Type B pancreatic cell (in vitro differentiated cells): ENCODE measurements at regions not wholly inside any gene's neighbourhood (a gene's known extent, or its start where the extent isn't known, plus 50 kb on each side); places are given as distances from the start of the nearest gene placed in this dataset.

Experiments
- DNase-seq: peaks from one replicate; pipeline ENCODE4 v3.0.0; 2021; ENCODE audit warnings: mixed read lengths; ENCODE audit not compliant: unreplicated experiment; ENCODE audit errors: extremely low spot score
- H3K27ac Mint-ChIP-seq: 2 replicates; pipeline ENCODE4 v1.8.0; 2021; ENCODE audit warnings: mild to moderate bottlenecking, mixed read lengths
- H3K27me3 Mint-ChIP-seq: 2 replicates; pipeline ENCODE4 v1.8.0; 2021; ENCODE audit warnings: mixed read lengths
- H3K36me3 Mint-ChIP-seq: 2 replicates; pipeline ENCODE4 v1.8.0; 2021; ENCODE audit warnings: mixed read lengths
- H3K4me1 Mint-ChIP-seq: one replicate; pipeline ENCODE4 v1.8.0; 2021; ENCODE audit warnings: mixed read lengths; ENCODE audit not compliant: unreplicated experiment
- H3K4me3 Mint-ChIP-seq: 2 replicates; pipeline ENCODE4 v1.8.0; 2021; ENCODE audit warnings: mild to moderate bottlenecking, mixed read lengths
- H3K9me3 Mint-ChIP-seq: 2 replicates; pipeline ENCODE4 v1.8.0; 2021; ENCODE audit warnings: mixed read lengths
- TF ChIP-seq, protein P1 (sequence below): fragments of 200-600 bp; sonication (generic); conservative IDR thresholded peaks from 2 replicates; pipeline ENCODE4 v1.5.0; 2021; ENCODE audit warnings: antibody characterized with exemption, mild to moderate bottlenecking

- H3K4me3 Mint-ChIP-seq, result no peak overlapping the region
- H3K27ac Mint-ChIP-seq, result no peak overlapping the region
- no peaks in the 10 kb centered on the region for H3K4me1 Mint-ChIP-seq
- no peaks in the 10 kb centered on the region for H3K27me3 Mint-ChIP-seq
- TF ChIP-seq, protein P1, sequence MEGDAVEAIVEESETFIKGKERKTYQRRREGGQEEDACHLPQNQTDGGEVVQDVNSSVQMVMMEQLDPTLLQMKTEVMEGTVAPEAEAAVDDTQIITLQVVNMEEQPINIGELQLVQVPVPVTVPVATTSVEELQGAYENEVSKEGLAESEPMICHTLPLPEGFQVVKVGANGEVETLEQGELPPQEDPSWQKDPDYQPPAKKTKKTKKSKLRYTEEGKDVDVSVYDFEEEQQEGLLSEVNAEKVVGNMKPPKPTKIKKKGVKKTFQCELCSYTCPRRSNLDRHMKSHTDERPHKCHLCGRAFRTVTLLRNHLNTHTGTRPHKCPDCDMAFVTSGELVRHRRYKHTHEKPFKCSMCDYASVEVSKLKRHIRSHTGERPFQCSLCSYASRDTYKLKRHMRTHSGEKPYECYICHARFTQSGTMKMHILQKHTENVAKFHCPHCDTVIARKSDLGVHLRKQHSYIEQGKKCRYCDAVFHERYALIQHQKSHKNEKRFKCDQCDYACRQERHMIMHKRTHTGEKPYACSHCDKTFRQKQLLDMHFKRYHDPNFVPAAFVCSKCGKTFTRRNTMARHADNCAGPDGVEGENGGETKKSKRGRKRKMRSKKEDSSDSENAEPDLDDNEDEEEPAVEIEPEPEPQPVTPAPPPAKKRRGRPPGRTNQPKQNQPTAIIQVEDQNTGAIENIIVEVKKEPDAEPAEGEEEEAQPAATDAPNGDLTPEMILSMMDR, result no peak
- no peak for DNase-seq
- no peaks in the 10 kb centered on the region for H3K36me3 Mint-ChIP-seq
- no peaks in the 10 kb centered on the region for H3K9me3 Mint-ChIP-seq
Measured at GRCh38 chr14:38517426-38517825, 261.5 kb upstream of the CLEC14A start.

DNA sequence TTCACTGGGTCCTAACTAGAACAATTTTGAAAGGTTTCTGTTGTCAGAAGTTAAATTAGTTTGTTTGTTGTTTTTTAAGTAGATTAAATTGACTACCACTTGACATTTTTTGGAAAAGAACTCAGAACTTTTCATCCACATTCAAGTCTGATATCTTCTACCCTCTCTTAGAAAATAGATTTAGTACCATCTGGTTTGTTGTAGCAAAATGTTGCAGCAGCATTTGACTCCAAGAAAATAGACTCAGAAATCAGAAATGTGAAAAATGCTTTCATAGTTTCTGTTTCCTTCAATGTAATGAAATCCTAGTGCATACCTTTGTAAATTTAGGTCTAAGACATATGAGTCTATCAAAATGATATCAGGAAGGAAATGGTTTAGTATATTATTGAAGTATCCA lies 256.3 kb upstream of the CLEC14A start:
- H3K27me3 Mint-ChIP-seq, result no peaks in the 10 kb centered on the region
- no peaks in the 10 kb centered on the region for H3K4me1 Mint-ChIP-seq
- H3K36me3 Mint-ChIP-seq, result no peaks in the 10 kb centered on the region
- H3K4me3 Mint-ChIP-seq, result no peak overlapping the region
- no peak for DNase-seq
- peaks cover 4% of the 10 kb centered on the region for H3K9me3 Mint-ChIP-seq
- no peak overlapping the region for H3K27ac Mint-ChIP-seq
- TF ChIP-seq, protein P1, result no peak

- TF ChIP-seq, protein P1, result no peak
- no peaks in the 10 kb centered on the region for H3K4me1 Mint-ChIP-seq
Measured at GRCh38 chr14:38507299-38507698, 251.4 kb upstream of the CLEC14A start.

GRCh38 chr14:38505973-38506249 lies 250.0 kb upstream of the CLEC14A start:
- TF ChIP-seq, protein P1, result no peak
- H3K36me3 Mint-ChIP-seq, result no peaks in the 10 kb centered on the region
- no peak overlapping the region for H3K27ac Mint-ChIP-seq
- no peaks in the 10 kb centered on the region for H3K4me1 Mint-ChIP-seq
- no peak for DNase-seq
- no peaks in the 10 kb centered on the region for H3K27me3 Mint-ChIP-seq
- no peaks in the 10 kb centered on the region for H3K9me3 Mint-ChIP-seq
- no peak overlapping the region for H3K4me3 Mint-ChIP-seq

More at GRCh38 chr14:38507299-38507698, 251.4 kb upstream of the CLEC14A start:
- Mint-ChIP-seq H3K27ac (no peak overlapping the region), H3K36me3 (no peaks in the 10 kb centered on the region), H3K4me3 (no peak overlapping the region), H3K27me3 (no peaks in the 10 kb centered on the region), H3K9me3 (peaks cover 4% of the 10 kb centered on the region)
- DNase-seq, result no peak

DNA sequence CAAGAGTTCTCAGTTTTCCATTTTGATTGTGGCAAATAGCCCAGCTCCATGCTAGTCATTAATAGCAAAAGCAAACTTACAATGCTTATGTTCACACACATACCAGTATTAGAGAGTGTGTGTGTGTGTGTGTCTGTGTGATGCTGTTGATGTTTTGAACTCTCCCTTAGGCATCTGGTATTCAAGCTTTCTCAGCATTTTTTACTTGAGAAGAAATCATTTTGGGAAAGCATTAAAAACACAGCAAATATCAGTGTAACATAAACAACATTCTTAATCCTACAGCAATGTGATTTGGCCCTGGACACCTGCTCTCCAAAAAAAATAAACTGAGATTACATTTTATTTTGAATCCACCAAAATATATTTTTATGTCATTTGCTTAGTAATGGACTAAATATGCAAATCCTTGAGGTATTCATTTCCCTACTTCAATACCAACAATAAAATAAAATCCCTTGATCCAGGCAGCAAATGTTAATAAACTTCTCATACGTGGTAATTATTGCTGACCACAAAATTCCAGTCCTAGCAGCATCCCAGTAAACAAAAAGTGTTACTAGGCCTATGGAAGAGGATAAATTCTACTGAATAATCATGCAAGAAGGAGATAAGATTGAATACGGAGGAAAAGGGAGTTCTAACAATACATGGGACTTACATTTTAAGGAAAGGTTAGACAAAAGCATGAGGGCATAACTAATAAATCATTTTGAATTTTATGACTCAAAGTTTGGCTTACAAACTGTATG lies 249.5 kb upstream of the CLEC14A start:
- H3K4me1 Mint-ChIP-seq, result no peaks in the 10 kb centered on the region
- H3K4me3 Mint-ChIP-seq, result no peak overlapping the region
- no peaks in the 10 kb centered on the region for H3K36me3 Mint-ChIP-seq
- no peak overlapping the region for H3K27ac Mint-ChIP-seq
- H3K9me3 Mint-ChIP-seq, result no peaks in the 10 kb centered on the region
- DNase-seq, result no peak
- no peaks in the 10 kb centered on the region for H3K27me3 Mint-ChIP-seq
- TF ChIP-seq, protein P1, result no peak

DNA sequence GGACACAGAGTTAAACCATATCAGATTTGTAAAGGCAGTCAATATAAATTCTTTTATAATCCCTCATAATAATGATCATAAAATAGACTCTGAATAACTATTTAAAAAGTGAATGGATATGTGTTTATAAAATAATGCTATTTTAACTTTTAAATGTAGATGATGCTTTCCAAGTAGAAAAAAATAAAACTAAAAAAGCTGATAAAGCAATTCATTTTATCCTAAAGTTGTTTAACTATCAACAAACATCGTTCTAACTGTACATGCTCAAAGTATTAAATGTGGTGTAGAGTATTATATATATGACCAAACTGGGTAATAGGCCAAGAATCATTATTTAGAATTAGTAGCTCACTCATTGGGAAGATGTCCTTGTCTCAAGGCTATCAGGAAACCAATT lies 248.3 kb upstream of the CLEC14A start:
- Mint-ChIP-seq H3K4me3 (no peak overlapping the region), H3K27me3 (no peaks in the 10 kb centered on the region), H3K36me3 (no peaks in the 10 kb centered on the region), H3K27ac (no peak overlapping the region), H3K9me3 (no peaks in the 10 kb centered on the region), H3K4me1 (no peaks in the 10 kb centered on the region)
- DNase-seq, result no peak
- TF ChIP-seq, protein P1, result no peak
